GM18858 (cell line): ENCODE measurements at regions not wholly inside any gene's neighbourhood (a gene's known extent, or its start where the extent isn't known, plus 50 kb on each side); places are given as distances from the start of the nearest gene placed in this dataset.

ENCODE experiments used
- ATAC-seq: cut with Tn5 transposase; IDR thresholded peaks from one replicate; pipeline ENCODE4 v1.9.1; 2021; ENCODE audit not compliant: unreplicated experiment

DNA sequence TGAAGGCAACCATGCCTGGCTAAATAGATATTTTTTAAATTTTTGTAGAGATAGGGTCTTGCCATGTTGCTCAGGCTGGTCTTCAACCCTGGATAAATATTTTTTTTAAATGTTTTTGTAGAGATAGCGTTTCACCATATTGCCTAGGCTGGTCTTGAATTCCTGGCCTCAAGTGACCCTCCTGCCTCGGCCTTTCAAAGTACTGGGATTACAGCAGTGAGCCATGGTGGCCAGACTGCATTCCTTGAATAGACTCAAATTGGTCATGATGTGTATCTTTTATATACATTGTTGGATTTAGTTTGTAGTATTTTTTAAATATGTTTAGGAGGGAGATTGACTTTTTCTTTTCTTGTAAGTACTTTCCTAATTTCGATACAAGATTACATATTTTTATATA is 325.7 kb upstream of the C11orf87 start:
- ATAC-seq: no peak

DNA sequence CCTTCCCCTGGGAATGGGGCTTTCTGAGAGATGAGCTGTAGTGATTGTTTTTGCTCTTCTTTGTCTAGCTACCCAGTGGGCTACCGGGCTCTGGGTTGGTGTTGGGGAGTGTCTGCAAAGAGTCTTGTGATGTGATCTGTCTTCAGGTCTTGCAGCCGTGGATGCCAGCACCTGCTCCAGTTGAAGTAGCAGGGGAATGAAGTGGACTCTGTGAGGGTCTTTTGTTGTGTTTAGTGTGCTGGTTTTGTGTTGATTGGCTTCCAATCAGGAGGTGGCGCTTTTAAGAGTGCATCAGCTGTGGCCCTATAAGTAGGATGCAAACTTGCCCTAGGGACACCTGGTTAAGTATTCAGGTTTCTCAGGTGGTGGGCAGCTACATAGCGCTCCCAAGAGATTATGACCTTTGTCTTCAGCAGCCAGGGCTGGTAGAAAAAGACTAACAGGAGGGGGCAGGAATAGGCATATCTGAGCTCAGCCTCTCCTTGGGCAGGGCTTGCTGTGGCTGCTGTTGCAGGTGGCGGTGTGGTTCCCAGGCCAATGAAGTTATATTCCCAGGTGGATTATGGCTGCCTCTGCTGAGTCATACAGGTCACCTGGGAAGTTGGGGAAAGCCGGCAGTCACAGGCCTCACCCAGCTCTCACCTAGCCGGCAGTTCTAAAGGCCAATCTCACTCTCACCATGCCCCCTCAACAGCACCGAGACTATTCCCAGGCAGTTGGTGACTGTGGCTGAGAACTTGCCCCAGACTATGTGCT is 315.7 kb upstream of the C11orf87 start:
- no peak for ATAC-seq

DNA sequence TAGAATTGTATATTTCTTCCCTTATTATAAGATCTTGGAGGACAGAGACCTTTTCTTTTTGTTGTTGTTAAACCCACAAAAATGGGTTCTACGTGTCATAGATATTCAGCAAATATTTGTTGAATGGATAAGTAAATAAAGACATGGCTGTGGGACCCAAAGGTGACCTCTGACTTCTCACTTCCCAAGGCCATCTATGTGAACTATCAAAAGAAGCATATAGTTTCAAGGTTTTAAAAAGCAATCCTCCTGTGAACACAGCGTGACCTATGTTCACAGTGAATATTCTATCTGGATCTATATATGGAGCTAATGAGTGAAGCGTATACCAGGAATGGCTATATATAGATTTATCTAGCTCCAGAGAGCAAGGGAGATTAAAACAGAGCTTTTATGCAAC is 312.8 kb upstream of the C11orf87 start:
- ATAC-seq: no peak

DNA sequence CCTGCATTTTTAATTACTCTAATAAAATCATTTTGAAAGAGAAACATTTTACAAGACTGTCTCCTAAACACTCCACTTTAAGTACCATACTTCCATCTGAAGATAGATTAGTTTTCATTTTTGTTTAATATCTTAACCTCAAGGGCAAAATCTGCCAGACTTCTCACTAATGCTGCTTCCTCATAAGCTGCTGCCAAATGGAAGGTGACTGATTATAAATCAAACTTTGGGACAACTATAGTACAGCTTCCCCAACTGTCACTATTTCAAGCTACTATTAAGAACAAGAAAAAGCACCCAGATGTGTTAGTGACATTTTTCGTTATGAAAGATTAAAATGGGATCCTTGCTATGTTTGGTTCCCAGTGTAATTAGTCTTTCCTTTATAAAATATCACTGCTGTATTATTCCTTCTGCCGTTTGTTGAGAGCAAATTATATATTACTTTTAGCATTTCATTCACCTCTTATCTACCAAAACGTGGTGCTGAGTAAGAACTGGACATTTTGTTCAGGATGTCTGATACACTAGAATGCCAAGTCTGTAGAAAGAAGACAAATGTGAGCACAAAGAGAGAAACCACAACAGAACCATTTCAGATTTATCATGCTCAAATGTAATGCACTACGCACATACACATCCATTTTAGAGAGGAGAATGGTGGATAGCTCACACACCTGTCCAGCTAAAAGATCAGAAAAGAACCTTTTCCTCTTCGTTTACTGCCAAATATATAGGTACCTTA is 312.2 kb upstream of the C11orf87 start:
- ATAC-seq: no peak

DNA sequence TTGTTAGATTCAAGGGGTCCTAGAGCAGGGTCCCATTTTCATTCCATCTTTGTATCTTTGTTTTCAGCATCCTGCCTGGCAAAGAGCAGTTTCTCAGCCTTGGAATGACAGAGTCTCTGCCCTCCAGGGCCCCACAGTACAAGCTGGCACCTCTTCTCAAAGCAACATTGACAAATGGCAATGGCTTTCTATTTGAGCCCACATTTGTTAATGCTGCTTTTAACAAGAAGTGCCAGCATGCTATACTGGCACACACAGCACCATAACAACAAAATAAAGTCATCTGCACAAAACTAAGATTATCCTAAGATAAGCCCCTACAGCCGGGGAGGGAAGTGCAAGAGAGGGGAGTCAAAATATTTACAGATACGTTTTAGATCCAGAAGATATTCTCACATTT is 309.7 kb upstream of the C11orf87 start:
- no peak for ATAC-seq

DNA sequence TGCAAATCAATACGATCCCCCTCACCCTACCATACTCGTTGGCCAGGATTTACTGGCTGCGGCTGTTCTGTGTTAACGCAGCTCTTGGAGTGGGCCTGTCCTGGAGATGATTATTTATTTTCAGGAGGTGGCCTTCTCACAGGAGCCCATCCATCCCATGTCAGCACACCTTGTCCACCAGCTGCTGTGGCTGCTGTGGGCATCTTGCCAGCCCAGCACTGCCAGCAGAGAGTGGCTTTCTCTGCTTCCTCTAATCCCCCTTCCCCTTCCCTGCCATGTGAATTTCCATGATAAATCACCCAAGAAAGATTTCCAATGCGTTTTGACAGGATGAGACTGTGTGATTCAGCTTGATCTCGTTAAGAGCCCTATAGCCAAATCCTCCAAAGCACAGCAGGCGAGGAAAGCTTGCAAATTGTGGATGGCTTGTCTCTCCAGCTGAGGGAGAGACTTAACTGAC is 309.1 kb upstream of the C11orf87 start:
- no peak for ATAC-seq

DNA sequence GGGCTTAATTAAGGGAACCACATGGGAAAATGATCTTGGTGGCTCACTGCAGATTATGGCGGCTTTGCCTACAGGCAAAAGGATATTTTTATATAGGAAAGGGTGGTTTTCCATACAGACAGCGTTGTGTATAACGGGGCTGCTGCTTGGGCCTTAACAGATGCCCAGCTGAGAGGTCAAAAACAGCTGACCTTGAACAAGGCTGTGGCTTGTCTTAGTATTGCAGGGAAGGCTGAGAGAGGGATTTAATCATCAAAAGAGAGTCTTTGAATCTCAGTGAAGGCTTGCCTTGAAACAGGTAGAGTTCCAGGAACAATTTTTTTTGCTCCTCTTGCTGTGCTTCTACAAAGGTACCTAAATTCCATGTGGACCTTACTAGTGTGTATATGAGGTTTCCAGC is 301.6 kb upstream of the C11orf87 start:
- ATAC-seq: no peak

DNA sequence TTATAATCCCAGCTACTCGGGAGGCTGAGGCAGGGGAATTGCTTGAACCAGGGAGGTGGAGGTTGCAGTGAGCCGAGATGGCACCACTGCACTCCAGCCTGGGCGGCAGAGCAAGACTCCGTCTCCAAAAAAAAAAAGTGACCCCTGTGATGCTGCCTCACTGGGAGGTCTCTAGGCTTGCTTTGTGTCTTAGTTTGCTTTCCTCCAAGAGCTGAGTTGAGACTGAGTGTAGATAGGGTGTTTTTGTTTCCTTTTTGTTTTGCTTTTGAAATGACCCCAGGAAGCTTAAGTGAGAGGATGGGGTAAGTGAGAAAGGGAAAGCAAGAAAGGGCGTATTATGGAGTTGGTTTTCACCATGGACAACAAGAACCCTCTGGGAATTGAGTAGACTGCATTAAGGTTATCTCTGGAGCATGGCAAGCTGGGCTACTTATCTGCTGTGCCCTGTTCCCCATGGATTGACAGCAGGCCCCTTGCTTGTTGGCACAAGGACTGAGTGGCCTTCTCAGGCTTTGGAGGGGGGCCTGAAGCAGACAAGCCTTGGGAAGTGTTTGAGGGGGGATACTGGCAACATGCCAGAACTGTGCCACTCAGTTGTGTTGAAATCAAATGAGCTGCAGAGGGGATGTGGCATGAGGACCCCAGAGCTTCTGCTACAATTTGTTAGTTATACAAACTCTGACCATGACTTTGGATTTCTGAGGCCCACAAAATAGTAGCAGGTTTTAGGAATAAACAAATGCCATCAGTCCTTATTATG is 300.6 kb upstream of the C11orf87 start:
- ATAC-seq: no peak

DNA sequence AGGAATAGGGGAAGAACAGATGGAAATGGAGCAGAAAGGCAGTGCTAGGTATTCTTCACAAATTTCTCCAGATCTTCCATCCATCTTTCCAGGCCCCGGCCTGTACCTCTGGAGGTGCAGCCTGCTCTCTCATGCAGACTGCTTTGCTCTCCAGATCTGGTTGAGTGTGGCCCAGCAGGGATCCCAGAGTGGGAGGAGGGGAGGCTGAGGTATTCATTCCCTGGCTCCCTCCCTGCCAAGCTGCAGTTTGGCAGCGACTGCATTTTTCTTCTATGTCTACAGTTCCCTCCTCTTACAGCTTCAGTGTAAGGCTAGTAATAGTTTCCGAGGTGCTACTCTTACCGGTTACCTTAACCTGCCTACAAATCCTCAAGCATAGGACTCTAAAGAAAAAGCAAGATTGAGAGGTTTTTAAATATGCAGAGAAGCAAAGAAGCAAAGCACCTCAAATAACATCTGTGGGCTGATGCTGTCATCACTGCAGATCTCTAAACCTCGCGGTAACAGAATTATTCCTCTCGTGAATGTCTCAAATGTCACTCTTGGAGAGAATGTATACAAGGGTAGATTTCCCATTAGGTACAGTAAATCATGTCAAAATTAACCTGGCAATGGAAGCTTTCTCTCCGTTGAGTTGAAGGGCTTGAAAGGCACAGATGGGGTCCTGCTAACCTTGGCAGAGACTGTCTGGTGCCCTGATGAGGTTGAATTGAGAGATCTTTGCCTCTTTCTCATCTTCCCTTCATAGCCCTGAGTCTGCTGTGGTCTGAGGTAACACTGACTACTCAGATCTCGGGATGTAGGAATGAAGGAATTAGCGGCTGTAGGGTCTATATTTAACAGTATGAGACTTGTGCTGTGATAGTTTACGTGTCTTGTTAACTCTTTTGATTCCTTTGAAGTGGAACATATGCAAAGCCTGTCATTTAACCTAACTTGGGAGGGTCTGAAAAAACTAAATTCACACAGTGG is 297.9 kb upstream of the C11orf87 start:
- no peak for ATAC-seq

DNA sequence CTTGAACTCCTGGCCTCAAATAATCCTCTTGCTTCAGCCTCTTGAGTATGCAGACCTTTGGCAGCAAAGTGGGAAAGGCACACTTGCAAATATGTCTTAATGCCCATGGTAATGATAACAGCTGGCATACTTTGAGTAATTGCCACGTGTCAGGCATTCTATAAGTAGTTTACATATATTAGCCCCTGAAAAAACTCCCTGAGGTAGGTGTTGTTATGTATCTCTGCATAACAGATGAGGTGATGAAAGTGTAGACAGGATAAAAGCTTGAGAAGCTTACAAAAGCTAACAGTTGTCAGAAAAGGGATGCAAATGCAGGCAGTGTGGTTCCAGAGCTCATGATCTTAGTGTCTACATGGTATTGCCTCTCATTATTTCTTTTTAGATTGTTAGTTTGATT is 291.1 kb upstream of the C11orf87 start:
- ATAC-seq: no peak

DNA sequence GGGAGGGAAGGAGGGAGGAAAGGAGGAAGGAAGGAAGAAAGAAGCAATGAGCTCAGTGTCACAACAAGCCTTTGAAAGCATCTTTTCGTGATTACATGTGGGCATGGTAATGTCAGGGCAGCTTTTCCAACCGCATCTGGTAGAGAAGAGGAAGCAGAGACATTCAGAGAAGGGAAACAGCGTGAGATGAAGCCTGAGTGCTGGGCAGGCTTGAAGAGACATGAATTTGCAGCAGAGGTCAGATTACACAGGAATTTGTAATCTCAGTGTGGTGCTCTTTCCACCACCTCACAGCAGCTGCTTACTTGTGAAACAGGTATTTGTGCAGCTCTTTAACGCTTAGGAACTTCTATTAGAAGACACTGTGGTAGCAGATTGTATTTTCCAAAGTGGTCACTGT is 289.5 kb upstream of the C11orf87 start:
- no peak for ATAC-seq

DNA sequence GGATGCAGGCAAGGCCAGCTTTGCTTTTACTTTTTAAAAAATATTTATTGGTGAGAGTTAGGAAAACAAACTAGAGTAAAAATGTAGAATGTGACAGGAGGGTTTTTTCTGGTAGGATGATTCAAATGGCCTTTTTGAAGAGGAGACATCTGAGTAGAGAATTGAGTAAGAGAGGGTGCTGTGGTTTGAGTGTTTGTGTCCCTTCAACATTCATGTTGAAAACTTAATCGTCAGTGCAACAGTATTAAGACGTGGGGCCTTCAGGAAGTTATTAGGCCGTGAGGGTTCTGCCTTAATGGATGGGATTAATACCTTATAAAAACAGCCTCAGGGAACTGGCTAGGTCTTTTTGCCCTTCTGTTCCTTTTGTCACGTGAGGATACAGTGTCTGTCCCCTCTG is 288.8 kb upstream of the C11orf87 start:
- no peak for ATAC-seq

DNA sequence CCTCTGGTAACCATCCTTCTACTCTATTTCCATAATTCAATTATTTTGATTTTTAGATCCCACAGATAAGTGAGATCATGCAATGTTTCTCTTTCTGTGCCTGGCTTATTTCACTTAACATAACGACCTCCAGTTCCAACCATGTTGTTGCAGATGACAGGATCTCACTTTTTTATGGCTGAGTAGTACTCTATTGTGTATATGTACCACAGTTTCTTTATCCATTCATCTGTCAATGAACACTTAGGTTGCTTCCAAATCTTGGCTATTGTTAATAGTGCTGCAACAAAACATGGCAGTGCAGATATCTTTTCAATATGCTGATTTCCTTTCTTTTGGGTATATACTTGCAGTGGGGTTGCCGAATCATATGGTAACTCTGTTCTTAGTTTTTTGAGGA is 286.4 kb upstream of the C11orf87 start:
- ATAC-seq: no peak

DNA sequence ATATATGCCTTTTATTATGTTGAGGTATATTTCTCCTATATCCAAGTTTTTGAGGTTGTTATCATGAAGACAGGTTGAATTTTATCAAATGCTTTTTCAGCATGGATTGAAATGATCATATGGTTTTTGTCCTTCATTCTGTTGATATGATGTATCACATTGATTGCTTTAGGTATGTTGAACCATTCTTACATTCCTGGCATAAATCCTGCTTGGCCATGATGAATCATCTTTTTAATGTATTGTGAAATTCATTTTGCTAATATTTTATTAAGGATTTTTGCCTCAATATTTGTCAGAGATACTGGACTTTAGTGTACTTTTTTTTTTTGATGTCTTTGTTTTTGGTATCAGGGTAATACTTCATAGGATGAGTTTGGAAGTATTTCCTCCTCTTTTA is 283.8 kb upstream of the C11orf87 start:
- no peak for ATAC-seq

DNA sequence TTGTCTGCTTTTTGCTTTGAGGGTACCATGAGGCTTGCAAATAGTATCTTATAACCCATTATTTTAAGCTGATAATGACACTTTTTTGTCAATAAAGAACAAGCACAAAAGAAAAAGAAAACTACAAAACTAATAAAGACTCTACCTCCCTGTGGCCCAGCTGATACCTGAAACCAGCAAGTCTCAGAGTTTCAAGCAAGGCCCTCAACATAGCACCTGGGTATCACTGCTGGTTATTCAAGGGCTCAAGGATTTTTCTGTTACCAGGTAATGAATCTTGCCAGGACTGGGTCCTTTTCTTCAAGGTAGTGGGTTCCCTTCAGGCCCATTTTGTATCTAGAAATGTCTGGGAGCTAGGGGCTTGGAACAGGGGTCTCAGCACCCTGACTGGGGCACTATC is 281.6 kb upstream of the C11orf87 start:
- no peak for ATAC-seq

DNA sequence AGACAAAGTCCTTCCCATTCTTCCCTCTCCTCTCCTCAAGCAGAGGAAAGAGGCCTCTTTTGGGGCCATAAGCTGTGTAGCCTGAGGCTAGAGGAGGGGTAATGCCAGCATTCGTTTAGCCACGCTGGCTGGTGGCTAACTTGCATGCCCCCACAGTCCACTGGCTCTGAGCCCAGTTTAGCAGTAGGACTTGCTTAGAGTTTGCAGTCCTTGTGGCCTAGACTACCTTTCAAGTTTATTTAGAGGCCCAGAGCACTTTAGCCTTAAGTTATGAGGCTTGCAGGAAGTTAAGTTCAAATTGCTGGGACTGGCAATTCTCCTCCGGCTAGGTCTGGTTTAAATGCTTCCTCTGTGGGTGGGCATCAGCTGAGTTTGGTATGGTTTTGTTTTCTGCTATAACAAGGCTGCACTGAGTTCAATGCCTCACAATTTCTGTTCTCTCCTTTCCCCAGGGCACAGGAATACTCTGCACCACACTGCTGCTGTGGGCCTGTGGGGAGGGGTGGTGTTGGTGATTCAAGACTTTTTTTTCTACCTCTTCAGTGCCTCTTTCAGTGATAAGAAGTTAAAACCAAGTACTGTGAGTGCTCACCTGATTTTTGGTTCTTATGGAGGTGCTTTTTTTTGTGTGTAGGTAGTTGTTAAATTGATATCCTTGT is 281.0 kb upstream of the C11orf87 start:
- ATAC-seq: no peak

DNA sequence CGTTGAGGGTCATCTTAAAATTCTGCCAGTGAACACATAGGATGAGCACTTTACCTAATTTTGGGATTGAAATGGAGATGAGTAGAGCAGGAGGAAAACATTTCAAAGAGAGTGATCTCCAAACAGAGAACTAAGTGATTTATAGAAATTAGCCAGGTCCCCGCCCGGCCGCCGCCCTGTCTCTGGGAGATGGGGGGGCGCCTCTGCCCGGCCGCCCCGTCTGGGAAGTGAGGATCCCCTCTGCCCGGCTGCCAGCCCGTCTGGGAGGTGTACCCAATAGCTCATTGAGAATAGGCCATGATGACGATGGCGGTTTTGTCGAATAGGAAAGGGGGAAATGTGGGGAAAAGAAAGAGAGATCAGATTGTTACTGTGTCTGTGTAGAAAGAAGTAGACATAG is 276.7 kb upstream of the C11orf87 start:
- ATAC-seq: no peak

DNA sequence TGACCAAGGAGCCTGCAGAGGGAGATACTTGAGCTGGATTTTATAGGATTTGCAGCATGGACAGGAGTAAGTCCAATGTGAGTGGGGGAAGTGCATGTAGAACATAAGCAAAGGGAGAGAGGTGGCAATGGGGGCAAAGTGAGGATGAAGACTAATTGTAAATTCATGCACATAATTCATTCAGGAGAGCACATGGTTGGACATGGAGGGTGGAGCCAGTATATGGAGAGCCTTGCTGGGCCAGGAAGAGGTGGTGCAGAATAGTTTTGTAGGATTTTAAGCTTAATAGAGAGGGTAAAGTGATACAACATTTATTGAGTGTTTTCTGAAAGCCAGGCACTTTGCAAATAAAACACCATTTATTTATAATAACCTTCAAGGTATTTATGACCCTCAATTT is 274.3 kb upstream of the C11orf87 start:
- ATAC-seq: no peak

DNA sequence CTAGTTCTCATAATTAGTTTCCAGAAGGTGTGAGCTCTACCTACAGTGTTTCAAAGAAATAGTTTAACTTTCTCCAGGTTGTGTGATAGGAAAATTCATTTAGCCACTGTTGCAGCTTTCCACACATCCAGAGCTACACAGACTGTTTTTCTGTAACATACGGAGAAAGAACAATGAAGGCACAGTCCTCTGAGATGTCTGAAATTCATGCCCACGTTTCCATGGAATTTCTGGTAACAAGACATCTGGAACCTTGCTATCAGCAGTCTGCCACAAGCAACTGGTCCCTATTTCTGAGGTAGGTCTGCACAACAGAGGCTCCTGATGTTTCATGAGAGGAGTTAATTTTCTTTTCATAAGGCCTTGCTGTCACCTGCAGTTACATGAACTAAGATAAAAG is 273.3 kb upstream of the C11orf87 start:
- no peak for ATAC-seq

DNA sequence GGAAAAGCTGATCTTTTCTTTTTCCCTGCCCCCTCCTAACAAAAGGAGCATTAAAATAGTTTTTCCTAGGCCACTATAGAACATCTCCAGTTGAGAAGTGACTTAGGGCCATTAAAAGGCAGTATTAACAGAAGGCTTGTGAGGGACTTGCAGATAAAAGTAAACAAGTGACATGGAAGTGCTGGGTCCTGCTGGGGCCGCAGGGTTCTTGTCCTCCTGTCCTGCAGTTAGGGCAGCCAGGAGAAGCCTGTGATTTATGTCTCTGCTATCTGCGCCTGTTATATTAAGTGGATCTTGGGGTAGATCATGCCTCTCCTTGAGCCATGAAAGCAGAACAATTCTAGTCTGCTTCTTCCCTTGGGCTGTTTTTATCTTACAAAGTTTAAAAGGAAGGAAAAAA is 271.4 kb upstream of the C11orf87 start:
- no peak for ATAC-seq
